GM18498 (cell line): ENCODE measurements at regions not wholly inside any gene's neighbourhood (a gene's known extent, or its start where the extent isn't known, plus 50 kb on each side); places are given as distances from the start of the nearest gene placed in this dataset.

Experiments used
- ATAC-seq: cut with Tn5 transposase; IDR thresholded peaks from one replicate; pipeline ENCODE4 v1.9.1; 2021; ENCODE audit warnings: mild to moderate bottlenecking, moderate library complexity; ENCODE audit not compliant: unreplicated experiment

- no peak for ATAC-seq
Observed at GRCh38 chr14:65243766-65244442, 141.6 kb upstream of the MAX start.

- ATAC-seq: no peak
Observed at GRCh38 chr14:65249471-65250161, 147.3 kb upstream of the MAX start.

- no peak for ATAC-seq
Observed at GRCh38 chr14:65250162-65250495, 147.8 kb upstream of the MAX start.

- ATAC-seq: no peak
Observed at GRCh38 chr14:65251213-65251612, 148.9 kb upstream of the MAX start.

GRCh38 chr14:65252482-65253255 lies 150.4 kb upstream of the MAX start:
- no peak for ATAC-seq

GRCh38 chr14:65255029-65255545 lies 152.8 kb upstream of the MAX start:
- ATAC-seq: no peak

- ATAC-seq: no peak
Observed at GRCh38 chr14:65255583-65256461, 153.5 kb upstream of the MAX start.

GRCh38 chr14:65256714-65257113 lies 154.4 kb upstream of the MAX start:
- no peak for ATAC-seq

- no peak for ATAC-seq
Observed at GRCh38 chr14:65257425-65257824, 155.1 kb upstream of the FUT8 start.

GRCh38 chr14:65258391-65258790 lies 154.1 kb upstream of the FUT8 start:
- no peak for ATAC-seq

GRCh38 chr14:65259000-65259399 lies 153.5 kb upstream of the FUT8 start:
- ATAC-seq: no peak

GRCh38 chr14:65260786-65261185 lies 151.7 kb upstream of the FUT8 start:
- ATAC-seq: no peak

GRCh38 chr14:65261425-65261920 lies 151.1 kb upstream of the FUT8 start:
- no peak for ATAC-seq

GRCh38 chr14:65261946-65262345 lies 150.6 kb upstream of the FUT8 start:
- no peak for ATAC-seq

GRCh38 chr14:65263177-65263788 lies 149.2 kb upstream of the FUT8 start:
- no peak for ATAC-seq

- no peak for ATAC-seq
Observed at GRCh38 chr14:65267856-65268255, 144.7 kb upstream of the FUT8 start.

GRCh38 chr14:65268594-65268993 lies 143.9 kb upstream of the FUT8 start:
- no peak for ATAC-seq

- no peak for ATAC-seq
Observed at GRCh38 chr14:65269732-65270131, 142.8 kb upstream of the FUT8 start.

- no peak for ATAC-seq
Observed at GRCh38 chr14:65277027-65277426, 135.5 kb upstream of the FUT8 start.

- no peak for ATAC-seq
Observed at GRCh38 chr14:65277580-65278270, 134.8 kb upstream of the FUT8 start.
